HG03135 (cell line): ENCODE measurements at regions not wholly inside any gene's neighbourhood (a gene's known extent, or its start where the extent isn't known, plus 50 kb on each side); places are given as distances from the start of the nearest gene placed in this dataset.
A peak's percentile ranks its signal among the peaks of the same experiment; 100 is the strongest.
"Not testable (repeated sequence)": the region's sequence is repeated elsewhere in the genome, so short reads cannot be mapped to it uniquely, and the experiment has no call there.

Experiments
- ATAC-seq: cut with Tn5 transposase; IDR thresholded peaks from one replicate; pipeline ENCODE4 v1.9.1; 2021; ENCODE audit warnings: mild to moderate bottlenecking, moderate library complexity; ENCODE audit not compliant: unreplicated experiment

DNA sequence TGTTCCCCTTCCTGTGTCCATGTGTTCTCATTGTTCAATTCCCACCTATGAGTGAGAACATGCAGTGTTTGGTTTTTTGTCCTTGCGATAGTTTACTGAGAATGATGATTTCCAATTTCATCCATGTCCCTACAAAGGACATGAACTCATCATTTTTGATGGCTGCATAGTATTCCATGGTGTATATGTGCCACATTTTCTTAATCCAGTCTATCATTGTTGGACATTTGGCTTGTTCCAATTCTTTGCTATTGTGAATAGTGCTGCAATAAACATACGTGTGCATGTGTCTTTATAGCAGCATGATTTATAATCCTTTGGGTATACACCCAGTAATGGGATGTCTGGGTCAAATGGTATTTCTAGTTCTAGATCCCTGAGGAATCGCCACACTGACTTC is 712.5 kb upstream of the ADGRB3 start:
- not testable (repeated sequence) for ATAC-seq

DNA sequence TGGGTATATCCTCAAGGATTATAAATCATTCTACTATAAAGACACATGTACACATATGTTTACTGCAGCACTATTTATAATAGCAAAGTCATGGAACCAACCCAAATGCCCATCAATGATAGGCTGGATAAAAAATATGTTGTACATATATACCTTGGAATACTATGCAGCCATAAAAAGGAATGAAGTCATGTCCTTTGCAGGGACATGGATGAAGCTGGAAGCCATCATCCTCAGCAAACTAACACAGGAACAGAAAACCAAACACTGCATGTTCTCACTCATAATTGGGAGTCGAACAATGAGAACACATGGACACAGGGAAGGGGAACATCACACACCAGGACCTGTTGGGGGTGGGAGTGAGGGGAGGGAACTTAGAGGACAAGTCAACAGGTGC is 715.0 kb upstream of the ADGRB3 start:
- not testable (repeated sequence) for ATAC-seq

DNA sequence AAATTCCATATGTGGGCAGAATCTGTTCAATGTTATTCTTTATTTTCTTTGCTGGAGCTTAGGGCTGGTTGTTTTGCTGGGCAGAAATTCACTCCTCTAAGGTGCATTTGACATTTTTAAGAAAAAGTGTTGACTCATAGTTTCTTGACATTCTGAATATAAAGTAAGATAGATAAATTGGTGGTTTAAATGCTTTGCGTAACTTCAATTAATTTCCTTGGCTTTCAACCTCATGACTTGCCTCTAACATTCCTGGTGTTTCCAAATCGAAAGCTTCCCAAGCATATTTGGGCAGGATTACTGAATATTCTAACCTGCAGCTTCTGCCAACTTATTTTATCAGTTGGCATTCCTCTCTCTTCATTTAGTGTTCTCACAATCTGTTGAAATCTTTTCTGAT is 718.7 kb upstream of the ADGRB3 start:
- ATAC-seq: no peak

DNA sequence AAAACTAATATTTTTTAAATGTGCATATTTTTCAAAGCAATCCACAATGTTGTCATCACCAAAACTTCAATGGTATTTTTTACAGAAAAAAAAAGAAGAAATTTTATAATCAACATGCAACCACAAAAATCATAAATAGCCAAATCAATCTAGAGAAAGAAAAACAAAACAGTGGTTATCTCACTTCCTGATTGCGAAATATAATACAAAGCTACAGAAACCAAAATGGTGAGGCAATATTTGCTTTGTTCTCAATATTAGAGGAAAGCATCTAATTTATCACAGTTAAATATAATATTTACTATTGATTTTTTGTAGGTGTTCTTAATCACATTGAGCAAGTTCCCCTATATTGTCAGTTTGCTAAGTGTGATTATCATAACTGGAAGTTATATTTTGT is 720.7 kb upstream of the ADGRB3 start:
- ATAC-seq: no peak

DNA sequence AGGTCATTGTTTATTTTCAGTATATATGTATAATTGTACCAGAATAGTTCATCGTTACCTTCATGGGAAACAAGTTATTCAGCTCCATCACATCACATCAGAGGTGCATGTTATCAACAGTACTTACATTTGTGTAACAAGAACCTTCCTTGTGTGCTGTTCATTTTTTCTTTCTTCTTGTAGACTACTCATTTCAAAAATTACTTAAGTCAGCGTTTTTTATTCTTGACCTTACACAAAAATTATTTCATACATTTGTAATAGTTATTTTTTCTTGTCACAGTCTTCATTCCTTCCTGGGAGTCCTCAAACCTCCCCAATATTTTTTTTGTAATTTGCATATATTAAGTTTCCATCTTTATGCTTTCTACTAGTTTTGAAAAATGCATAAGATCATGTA is 725.7 kb upstream of the ADGRB3 start:
- no peak for ATAC-seq

DNA sequence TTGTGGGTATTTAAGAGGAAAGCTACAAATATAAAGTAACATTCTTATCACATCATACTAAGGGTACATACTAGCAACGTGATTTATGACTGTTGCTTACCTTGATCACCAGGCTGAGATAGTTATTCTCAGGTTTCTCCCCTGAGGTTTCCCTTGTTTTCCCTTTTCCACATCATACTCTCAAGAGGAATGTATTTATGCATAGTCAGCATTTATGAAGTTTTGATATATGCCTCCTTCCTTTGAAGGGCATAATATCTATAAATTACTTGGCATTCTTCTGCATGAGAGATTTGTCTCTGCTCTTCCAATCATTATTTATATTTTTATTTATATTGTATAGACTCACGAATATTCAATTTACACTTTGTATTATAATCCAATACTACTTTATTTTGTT is 726.7 kb upstream of the ADGRB3 start:
- ATAC-seq: no peak

DNA sequence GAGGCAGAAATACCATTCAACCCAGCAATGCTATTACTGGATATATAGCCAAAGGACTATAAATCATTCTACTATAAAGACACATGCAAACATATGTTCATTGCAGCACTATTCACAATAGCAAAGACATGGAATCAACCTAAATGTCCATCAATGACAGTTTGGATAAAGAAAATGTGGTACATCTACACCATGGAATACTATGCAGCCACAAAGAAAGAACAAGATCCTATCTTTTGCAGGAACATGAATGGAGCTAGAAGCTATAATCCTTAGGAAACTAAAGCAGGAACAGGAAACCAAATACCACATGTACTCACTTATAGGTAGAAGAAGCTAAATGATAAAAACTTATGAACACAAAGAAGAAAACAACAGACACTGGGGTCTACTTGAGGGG is 730.3 kb upstream of the ADGRB3 start:
- ATAC-seq: not testable (repeated sequence)

DNA sequence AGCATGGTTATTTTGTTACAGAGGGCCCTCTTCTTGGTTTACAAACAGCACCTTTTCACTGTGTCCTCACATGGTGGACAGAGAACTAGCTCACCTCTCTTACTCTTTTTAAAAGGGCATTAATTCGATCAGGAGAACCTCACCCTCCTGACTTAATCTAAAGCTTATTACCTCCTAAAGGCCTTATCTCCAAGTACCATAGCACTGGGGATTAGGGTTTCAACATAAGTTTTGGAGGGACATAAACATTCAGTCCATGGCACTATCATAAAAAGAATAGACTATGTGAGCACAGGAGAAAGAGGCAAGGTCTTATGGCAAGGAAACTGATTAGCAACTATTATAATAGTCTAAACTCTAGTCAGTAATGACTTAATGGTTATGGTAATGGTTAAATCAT is 736.2 kb upstream of the ADGRB3 start:
- no peak for ATAC-seq

DNA sequence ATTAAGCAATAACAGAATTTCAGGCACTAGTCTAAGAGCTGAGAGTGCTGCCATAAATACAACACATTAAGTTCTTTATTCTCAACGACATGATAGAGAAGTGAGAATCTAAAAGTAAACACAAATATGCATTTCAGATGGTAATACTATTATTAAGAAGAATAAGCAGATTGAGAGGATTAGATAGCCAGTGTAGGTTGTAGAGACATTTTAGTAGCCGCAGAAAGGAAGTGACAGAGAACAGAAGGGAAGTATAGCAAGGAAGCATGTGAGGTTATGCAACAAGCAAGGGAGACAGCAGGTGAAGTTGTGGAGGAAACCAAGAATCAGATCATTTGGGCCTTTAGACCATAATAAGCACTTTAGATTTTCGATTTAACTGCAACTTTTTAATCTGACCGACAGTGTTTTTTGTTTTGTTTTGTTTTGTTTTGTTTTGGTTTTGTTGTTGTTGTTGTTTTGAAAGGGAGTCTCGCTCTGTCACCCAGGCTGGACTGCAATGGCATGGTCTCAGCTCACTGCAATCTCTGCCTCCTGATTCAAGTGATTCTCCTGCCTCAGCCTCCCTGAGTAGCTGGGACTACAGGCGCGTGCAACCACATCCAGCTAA is 737.0 kb upstream of the ADGRB3 start:
- ATAC-seq: no peak

DNA sequence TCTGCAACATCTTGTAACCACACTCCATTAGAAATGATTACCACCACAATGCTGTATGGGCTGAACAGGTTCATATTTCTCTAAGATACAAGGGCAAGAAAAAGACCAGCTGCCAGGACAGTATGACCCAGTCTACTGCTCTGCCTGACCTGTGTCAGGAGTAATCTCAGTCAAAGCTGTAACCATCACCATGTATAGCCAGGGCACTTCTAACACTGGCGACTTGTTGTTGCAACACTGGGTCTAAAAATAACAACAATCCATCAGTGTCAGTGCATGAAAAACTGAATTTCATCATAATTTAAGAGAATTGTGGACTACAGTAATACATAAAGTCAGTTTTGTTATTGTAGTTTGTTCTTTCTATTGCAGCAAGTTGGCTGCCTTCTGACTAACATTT is 738.6 kb upstream of the ADGRB3 start:
- no peak for ATAC-seq

DNA sequence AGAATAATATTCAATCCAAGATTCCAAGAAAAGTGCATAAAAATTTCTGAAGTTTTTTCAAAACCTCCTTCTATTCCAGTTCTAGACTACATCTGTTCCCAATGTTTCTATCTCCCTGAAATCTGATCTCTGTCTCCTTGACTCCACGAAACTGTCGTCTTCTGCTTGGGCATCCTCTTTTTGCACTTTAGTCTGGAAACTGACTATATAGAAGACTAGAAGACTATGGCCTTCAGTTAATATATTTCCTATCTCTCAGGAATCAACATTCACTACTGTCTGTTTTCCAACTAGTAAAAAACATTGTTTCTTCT is 745.4 kb upstream of the ADGRB3 start:
- ATAC-seq: no peak

DNA sequence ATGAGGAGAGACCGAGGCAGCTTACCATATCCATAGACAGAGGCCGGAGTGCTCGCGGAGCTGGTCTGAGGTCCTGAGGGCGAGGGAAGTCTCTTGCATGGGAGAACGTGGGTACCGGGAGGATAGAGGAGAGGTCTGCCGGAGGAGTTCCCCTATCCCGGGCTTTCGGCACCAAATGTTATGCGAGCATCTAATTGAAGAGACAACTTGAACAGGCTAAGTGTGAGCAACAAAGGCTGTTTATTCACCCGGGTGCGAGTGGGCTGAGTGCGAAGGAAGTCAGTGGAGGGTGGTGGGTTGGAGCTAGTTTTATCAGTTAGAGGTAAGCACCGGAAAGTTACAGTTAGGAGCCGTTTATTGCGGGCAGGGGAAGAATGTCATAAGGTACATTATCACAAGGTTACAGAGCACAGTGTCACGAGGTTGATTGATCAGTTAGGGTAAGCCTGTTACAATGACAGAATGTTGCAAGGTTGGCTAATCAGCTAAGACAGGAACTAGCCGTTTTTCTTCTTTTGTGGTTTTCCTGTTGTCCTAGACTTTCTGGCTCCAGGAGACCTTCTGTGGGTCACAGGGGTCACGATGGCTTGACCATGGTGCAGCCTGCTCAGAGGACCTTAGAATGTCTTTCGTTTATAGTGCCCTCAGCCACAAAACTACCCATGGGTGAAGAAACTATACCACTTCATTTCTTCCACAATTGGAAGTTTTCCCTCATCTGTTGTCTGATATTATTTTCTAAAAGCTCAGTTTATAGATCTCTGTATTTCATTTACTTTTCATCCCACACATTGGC is 746.0 kb upstream of the ADGRB3 start:
- ATAC-seq: peak; percentile 62

DNA sequence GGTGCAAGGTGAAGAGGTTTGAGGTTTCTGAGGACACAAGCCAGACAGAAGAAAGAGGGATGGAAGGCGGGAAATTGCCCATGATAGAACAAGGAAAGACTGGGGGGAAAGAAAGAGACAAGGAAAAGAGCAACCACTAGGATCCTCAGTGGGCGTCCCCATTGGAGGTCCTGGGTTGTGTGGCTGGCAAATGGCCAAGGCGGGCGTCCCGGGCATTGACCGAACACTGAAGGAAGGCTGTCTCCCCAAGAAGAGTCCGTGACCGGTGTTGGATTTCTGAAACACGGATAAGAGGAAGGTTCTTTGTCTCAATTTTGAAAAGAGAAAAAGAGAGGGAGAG is 746.6 kb upstream of the ADGRB3 start:
- no peak for ATAC-seq

DNA sequence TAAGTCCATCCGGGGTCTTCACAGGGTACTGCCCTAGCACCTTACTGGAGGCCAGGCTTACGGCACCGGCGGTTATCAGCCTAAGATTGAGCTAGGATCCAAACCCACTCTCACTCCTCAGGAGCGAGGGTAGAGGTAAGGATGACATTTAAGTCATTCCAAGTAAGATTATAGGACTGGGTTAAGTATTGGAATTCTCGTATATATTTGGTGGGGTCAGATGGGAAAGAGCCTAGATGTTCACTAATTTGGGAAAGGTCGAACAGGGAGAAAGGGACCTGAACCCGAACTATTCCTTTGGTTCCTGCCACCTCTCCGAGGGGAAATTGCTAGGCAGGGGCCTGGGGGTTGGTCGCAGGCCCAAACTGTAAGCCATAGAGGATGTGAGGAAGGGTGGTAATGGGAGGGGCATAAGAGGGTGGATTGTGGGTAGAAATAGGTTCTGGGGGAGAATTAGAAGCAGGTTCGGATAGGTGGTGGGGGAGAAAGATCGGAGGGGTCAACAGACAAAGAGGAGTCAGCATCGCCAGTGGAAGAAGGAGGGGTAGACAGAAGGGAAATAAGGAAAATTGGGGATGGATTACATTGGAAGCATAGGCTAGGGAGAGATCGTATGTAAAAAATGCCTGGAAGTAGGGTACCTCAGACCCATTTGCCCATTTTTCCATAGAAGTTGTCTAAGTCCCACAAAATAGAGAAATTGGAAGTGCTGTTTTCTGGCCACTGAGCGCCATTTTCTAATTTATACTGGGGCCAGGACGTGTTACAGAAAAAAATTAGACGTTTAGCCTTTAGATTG is 747.1 kb upstream of the ADGRB3 start:
- ATAC-seq: no peak

DNA sequence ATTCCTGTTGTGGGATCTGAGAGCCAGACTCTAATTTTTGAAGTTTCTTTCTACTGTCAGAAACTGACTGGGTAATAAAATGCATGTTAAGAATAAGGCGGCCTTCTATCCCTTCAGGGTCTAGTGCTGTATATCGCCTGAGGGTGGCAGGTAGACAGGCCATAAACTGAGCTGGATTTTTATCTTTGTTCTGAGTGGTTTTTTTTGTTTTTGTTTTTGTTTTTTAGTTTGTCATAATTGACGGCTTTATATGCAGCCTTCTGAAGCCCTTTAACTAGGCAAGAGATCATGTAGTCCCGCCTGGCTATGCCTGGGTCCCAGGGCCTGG is 747.7 kb upstream of the ADGRB3 start:
- no peak for ATAC-seq

DNA sequence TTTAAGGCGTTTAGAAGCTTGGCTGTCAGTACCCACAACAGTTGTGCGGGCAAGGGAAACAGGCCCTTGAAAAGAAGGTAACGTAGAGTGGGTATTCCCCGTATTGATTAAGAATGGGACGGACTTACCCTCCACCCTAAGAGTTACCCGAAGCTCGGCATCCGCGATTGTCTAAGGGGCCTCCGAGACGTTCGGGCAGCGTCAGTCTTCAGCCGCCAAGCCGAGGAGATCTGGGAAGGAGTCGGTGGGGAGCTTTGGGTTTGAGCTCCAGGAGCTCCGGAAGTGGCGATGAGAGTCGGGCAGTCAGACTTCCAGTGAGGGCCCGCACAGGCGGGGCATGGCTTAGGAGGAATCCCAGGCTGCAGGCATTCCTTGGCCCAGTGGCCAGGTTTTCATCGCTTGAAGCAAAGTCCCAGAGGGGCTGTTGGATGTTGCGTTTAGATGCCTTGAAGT is 748.2 kb upstream of the ADGRB3 start:
- no peak for ATAC-seq

DNA sequence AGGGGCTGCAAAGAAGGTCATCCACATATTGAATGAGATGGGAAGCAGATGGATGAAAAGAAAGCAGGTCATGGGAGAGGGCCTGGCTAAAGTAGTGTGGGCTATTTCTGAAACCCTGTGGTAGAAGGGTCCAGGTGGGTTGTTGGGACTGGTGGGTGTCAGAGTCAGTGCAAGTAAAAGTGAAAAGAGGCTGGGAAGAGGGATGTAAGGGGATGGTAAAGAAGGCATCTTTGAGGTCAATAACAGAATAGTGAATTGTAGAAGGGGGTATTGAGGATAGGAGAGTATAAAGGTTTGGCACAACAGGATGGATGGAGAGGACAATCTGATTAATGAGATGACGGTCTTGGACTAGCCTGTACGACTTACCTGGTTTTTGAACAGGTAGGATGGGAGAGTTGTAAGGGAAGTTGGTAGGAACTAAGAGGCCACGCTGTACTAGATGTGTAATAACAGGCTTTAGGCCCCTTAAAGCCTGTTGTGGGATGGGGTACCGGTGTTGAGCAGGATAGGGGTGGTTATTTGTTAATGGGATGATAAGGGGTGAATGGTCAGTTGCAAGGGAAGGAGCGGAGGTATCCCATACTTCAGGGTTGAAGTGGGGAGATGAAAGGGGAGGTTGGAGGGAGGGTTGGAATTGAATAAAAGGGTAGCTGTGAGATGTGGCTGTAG is 748.9 kb upstream of the ADGRB3 start:
- no peak for ATAC-seq

DNA sequence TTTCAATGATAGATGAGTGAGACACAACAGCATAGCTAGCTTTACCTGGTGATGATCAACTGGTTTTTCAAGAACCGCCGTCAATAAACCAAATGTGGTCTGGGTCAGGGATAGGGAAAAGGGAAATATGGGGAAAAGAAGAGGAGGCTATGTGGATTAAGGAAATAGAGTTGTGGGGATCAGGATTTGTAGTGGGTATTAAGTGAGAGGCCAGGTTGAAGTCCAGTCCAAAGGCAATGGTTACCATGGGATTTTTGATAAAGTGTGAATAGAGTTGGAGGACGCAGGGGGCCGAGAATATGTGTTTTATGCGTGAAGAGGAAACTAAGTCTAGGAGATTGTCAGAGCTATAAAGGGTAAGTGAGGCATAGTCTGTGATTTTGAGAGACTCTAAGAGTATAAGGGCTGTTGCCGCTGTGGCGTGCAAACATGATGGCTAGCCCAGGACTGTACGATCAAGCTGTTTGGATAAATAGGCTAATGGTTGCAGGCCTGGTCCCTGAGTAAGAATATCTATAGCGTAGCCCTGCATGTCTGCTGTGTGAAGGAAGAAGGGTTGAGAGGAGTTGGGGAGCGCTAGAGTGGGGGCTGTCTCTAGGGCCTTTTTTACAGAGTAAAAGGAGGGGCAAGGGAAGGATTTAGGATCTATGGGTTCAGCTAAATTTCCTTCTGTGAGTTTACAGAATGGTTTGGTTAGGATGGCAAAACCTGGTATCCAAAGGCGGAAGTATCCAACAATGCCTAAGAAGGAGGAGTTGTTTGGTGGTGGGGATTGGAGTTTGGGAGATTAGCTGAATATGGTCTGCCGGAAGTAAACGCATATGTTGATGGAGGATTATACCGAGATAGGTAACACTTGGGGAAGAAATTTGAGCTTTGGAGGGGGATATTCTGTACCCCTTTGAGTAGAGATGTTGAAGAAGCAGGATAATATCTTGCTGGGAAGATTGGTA is 749.7 kb upstream of the ADGRB3 start:
- ATAC-seq: no peak

DNA sequence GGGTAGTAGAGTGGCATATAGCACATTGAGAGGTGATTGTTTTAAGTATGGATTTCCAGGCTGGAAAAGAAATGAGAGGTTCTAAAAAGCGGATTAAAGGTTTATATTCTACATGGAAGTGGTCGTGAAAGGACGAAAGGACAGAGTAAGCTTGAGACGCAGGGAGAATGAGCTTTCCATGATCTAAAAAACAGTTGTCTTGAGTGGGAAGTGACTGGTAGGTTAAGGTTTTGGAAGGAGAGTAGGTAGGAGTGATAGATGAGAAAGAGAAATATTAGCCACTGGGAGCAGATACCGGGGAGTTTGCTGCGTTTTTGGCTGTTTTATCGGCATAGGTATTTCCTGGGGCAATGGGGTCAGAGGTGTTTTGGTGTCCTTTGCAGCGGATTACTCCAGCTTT is 750.6 kb upstream of the ADGRB3 start:
- ATAC-seq: no peak

DNA sequence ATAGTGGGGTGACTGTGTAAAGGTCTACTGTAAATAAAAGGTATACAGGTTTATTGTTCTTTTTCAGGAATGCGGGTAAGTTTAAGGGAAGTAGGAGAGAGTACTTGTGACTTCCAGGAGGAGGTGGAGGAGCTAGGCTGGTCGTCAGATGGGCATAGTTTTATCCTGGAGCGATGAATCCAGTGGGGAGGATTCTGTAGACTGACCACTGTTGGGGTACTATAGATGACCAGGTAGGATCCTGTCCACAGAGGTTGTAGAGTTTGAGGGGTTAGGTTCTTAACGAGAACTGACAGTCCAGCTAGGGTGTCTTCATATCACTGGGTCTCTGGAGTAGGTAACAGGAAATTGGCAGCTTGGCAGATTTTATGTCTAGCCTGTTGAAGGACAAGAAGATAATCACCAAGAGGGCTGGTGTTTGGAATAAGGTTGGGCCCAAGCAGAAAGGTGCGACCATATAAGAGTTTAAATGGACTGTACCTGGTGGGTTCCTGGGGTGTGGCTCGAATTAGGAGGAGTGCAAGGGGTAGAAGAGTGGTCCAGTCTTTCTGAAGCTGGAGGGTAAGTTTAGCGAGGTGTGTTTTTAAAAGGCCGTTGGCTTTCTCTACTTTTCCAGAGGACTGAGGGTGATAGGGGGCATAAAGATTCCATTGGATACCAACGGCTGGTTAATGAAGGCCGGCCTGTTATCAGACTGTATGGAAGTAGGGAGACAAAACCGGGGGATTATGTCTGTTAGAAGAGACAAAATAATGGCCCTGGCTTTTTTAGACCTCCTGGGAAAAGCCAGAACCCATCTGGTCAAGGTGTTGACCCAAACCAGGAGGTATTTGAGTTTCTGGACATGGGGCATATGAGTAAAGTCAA is 751.3 kb upstream of the ADGRB3 start:
- ATAC-seq: no peak
